HG02642 (cell line): ENCODE measurements at regions not wholly inside any gene's neighbourhood (a gene's known extent, or its start where the extent isn't known, plus 50 kb on each side); places are given as distances from the start of the nearest gene placed in this dataset.
A peak's percentile ranks its signal among the peaks of the same experiment; 100 is the strongest.

Experiments used
- ATAC-seq: cut with Tn5 transposase; IDR thresholded peaks from one replicate; pipeline ENCODE4 v1.9.1; 2021; ENCODE audit warnings: mild to moderate bottlenecking; ENCODE audit not compliant: unreplicated experiment, poor library complexity

- no peak for ATAC-seq
Observed at GRCh38 chr9:1794547-1795270, 220.4 kb upstream of the SMARCA2 start.

GRCh38 chr9:1804128-1804865 is 210.8 kb upstream of the SMARCA2 start:
- no peak for ATAC-seq

- ATAC-seq, result no peak
Observed at GRCh38 chr9:1829719-1830118, 185.4 kb upstream of the SMARCA2 start.

GRCh38 chr9:1832960-1833359 is 182.2 kb upstream of the SMARCA2 start:
- no peak for ATAC-seq

- peak; percentile 75 for ATAC-seq
Observed at GRCh38 chr9:1837453-1838084, 177.6 kb upstream of the SMARCA2 start.

GRCh38 chr9:1839909-1840308 is 175.2 kb upstream of the SMARCA2 start:
- no peak for ATAC-seq

GRCh38 chr9:1845425-1845824 is 169.7 kb upstream of the SMARCA2 start:
- ATAC-seq, result no peak

GRCh38 chr9:1855726-1856125 is 159.4 kb upstream of the SMARCA2 start:
- ATAC-seq, result no peak

- ATAC-seq, result no peak
Observed at GRCh38 chr9:1857808-1858207, 157.3 kb upstream of the SMARCA2 start.

- ATAC-seq, result peak; percentile 79
Observed at GRCh38 chr9:1869843-1870242, 145.3 kb upstream of the SMARCA2 start.

GRCh38 chr9:1870915-1871314 is 144.2 kb upstream of the SMARCA2 start:
- ATAC-seq, result no peak

- ATAC-seq, result no peak
Observed at GRCh38 chr9:1871626-1872419, 143.3 kb upstream of the SMARCA2 start.

GRCh38 chr9:1875251-1875851 is 139.8 kb upstream of the SMARCA2 start:
- ATAC-seq, result no peak

GRCh38 chr9:1875921-1876448 is 139.2 kb upstream of the SMARCA2 start:
- peak; percentile 68 for ATAC-seq

GRCh38 chr9:1876891-1877496 is 138.2 kb upstream of the SMARCA2 start:
- ATAC-seq, result peak; percentile 17

- no peak for ATAC-seq
Observed at GRCh38 chr9:1877951-1878350, 137.2 kb upstream of the SMARCA2 start.

- no peak for ATAC-seq
Observed at GRCh38 chr9:1878811-1879210, 136.3 kb upstream of the SMARCA2 start.

GRCh38 chr9:1879501-1879900 is 135.6 kb upstream of the SMARCA2 start:
- ATAC-seq, result peak; percentile 32

GRCh38 chr9:1880038-1880565 is 135.0 kb upstream of the SMARCA2 start:
- no peak for ATAC-seq
